Loucy (cell line): ENCODE measurements at regions not wholly inside any gene's neighbourhood (a gene's known extent, or its start where the extent isn't known, plus 50 kb on each side); places are given as distances from the start of the nearest gene placed in this dataset.

Source experiments
- H2AFZ ChIP-seq: fragments of 200-600 bp; sonication (generic); 2 replicates; pipeline ENCODE4 v1.6.0; 2016; ENCODE audit warnings: antibody characterized with exemption, mild to moderate bottlenecking, low read length, moderate library complexity
- H3F3A ChIP-seq: fragments of 200-600 bp; 2 replicates; pipeline ENCODE4 v1.6.0; 2016; ENCODE audit warnings: antibody characterized with exemption, low read depth, mild to moderate bottlenecking
- H3K27me3 ChIP-seq: fragments of 200-600 bp; sonication (generic); 2 replicates; pipeline ENCODE4 v1.6.1; 2014; ENCODE audit warnings: low read length, mild to moderate bottlenecking; ENCODE audit not compliant: insufficient read depth, poor library complexity, severe bottlenecking
- H3K36me3 ChIP-seq: fragments of 200-600 bp; sonication (generic); 2 replicates; pipeline ENCODE4 v1.6.1; 2016; ENCODE audit warnings: low read length; ENCODE audit not compliant: insufficient read depth
- H3K4me1 ChIP-seq: fragments of 200-600 bp; sonication (generic); 2 replicates; pipeline ENCODE4 v1.5.1; 2014; ENCODE audit warnings: low read length, mild to moderate bottlenecking; ENCODE audit not compliant: insufficient read depth, poor library complexity, severe bottlenecking
- H3K4me2 ChIP-seq: fragments of 200-600 bp; sonication (generic); 2 replicates; pipeline ENCODE4 v1.6.0; 2014; ENCODE audit warnings: antibody characterized with exemption, low read length, low read depth, mild to moderate bottlenecking; ENCODE audit not compliant: poor library complexity, severe bottlenecking
- H3K4me3 ChIP-seq: fragments of 200-600 bp; sonication (generic); 2 replicates; pipeline ENCODE4 v1.5.1; 2014; ENCODE audit warnings: low read length, mild to moderate bottlenecking, mixed read lengths; ENCODE audit not compliant: poor library complexity, severe bottlenecking
- H3K79me2 ChIP-seq: fragments of 200-600 bp; sonication (generic); 2 replicates; pipeline ENCODE4 v1.6.1; 2014; ENCODE audit warnings: low read length; ENCODE audit not compliant: insufficient read depth
- H3K9ac ChIP-seq: fragments of 200-600 bp; sonication (generic); 2 replicates; pipeline ENCODE4 v1.6.0; 2014; ENCODE audit warnings: mild to moderate bottlenecking, low read depth, low read length, moderate library complexity; ENCODE audit not compliant: poor library complexity, severe bottlenecking
- H3K9me2 ChIP-seq: fragments of 200-600 bp; sonication (generic); replicated peaks from 2 replicates; pipeline ENCODE4 v1.6.1; 2016; ENCODE audit warnings: low read depth, low read length, mixed read lengths
- H3K9me3 ChIP-seq: fragments of 200-600 bp; sonication (generic); 2 replicates; pipeline ENCODE4 v1.6.1; 2014; ENCODE audit warnings: mild to moderate bottlenecking, antibody characterized with exemption, low read length, low read depth; ENCODE audit not compliant: insufficient read depth
- H4K20me1 ChIP-seq: fragments of 200-600 bp; sonication (generic); 2 replicates; pipeline ENCODE4 v1.6.0; 2014; ENCODE audit warnings: antibody characterized with exemption, low read length, mild to moderate bottlenecking; ENCODE audit not compliant: insufficient read depth, poor library complexity, severe bottlenecking
- EZH2phosphoT487 ChIP-seq: fragments of 200-600 bp; IDR thresholded peaks from 2 replicates; pipeline ENCODE4 v1.6.1; 2018; ENCODE audit warnings: antibody characterized with exemption, mild to moderate bottlenecking, moderate library complexity, borderline replicate concordance
- TF ChIP-seq, protein P1 (sequence below): fragments of 200-600 bp; sonication (generic); conservative IDR thresholded peaks from 2 replicates; pipeline ENCODE4 v1.5.1; 2014; ENCODE audit warnings: mild to moderate bottlenecking, antibody characterized with exemption, low read length

DNA sequence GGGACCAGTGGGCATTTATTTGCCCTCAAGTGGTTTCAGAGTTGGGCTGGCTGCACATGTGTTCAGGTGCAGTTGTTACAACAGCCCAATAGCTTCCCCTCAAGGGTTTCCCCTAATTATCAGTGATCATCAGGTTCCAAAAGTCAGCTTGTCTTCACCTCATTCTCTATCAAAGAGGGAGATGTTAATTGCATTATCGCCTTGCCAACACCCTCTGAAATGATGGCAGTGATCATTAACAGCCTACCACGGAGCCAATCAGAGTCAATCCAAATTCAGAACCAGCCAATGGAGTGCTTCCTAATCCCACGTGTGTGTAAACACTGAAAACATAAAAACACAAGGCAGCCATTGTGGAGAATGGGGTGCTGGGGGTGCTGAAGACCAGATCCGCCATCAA lies 248.4 kb upstream of the ZNF507 start:
- Histone ChIP-seq H3K9me3 (peaks cover 6% of the 10 kb centered on the region; the same call in 1 of the 2 replicates), H3K4me1 (no peaks in the 10 kb centered on the region), H3K27me3 (no peaks in the 10 kb centered on the region), H3K4me2 (no peak overlapping the region), H3K9me2 (no peaks in the 10 kb centered on the region), H3K79me2 (no peaks in the 10 kb centered on the region), H3K36me3 (no peaks in the 10 kb centered on the region), H3K9ac (no peak overlapping the region), H2AFZ (no peak overlapping the region), H3F3A (no peaks in the 10 kb centered on the region), H4K20me1 (no peaks in the 10 kb centered on the region), H3K4me3 (no peak overlapping the region)
- no peak for TF ChIP-seq EZH2phosphoT487
- TF ChIP-seq, protein P1, sequence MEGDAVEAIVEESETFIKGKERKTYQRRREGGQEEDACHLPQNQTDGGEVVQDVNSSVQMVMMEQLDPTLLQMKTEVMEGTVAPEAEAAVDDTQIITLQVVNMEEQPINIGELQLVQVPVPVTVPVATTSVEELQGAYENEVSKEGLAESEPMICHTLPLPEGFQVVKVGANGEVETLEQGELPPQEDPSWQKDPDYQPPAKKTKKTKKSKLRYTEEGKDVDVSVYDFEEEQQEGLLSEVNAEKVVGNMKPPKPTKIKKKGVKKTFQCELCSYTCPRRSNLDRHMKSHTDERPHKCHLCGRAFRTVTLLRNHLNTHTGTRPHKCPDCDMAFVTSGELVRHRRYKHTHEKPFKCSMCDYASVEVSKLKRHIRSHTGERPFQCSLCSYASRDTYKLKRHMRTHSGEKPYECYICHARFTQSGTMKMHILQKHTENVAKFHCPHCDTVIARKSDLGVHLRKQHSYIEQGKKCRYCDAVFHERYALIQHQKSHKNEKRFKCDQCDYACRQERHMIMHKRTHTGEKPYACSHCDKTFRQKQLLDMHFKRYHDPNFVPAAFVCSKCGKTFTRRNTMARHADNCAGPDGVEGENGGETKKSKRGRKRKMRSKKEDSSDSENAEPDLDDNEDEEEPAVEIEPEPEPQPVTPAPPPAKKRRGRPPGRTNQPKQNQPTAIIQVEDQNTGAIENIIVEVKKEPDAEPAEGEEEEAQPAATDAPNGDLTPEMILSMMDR, result no peak

DNA sequence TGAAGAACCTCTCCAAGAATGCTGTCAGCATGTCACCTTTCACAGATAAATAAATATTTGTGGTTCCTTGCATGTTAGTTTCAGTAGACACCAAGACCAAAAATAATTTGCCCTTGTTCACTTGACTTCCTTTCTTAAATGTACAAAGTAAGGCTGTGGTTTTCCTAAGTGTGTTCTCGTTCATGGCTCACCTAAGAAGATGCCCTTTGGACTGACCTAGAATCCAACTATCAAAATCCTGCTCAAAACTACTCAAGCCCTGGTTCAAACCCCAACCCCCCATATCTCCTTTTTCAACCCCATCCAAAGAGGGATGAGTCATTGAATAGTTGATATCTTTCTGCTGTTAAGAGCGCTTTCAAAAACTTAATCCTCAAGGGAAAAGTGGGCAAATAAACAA lies 247.8 kb upstream of the ZNF507 start:
- Histone ChIP-seq H3F3A (no peaks in the 10 kb centered on the region), H4K20me1 (no peaks in the 10 kb centered on the region), H3K4me1 (no peaks in the 10 kb centered on the region), H3K27me3 (no peaks in the 10 kb centered on the region), H3K9me2 (no peaks in the 10 kb centered on the region), H3K4me2 (no peak overlapping the region), H3K9me3 (peaks cover 6% of the 10 kb centered on the region; the same call in 1 of the 2 replicates), H3K79me2 (no peaks in the 10 kb centered on the region), H3K9ac (no peak overlapping the region), H2AFZ (no peak overlapping the region), H3K36me3 (no peaks in the 10 kb centered on the region), H3K4me3 (no peak overlapping the region)
- no peak for TF ChIP-seq EZH2phosphoT487

DNA sequence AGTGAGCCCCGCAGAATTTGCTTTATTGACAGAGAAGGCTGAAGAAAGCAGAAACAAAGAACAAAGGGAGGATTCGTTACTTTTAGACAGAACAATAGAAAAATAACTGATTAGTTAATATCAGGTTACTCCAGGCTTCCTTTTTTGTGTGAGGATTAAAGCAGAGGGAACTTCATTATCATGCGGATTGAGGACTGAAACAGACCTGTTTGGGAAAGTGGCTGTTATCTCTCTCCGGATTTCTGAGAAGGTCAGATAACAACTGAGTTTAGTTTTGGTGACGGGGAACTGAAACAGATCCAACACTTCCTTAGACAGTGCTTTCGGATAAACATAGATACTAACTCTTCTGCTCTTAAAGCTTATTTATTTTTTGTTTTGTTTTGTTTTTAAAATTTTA lies 246.4 kb upstream of the ZNF507 start:
- Histone ChIP-seq H3K27me3 (no peaks in the 10 kb centered on the region), H4K20me1 (no peaks in the 10 kb centered on the region), H3K4me1 (no peaks in the 10 kb centered on the region), H3K36me3 (no peaks in the 10 kb centered on the region), H3K79me2 (no peaks in the 10 kb centered on the region), H3K9me2 (no peaks in the 10 kb centered on the region), H3K9ac (no peak overlapping the region), H3K4me2 (no peak overlapping the region), H3F3A (no peaks in the 10 kb centered on the region), H3K9me3 (peaks cover 6% of the 10 kb centered on the region; the same call in 1 of the 2 replicates), H2AFZ (no peak overlapping the region), H3K4me3 (no peak overlapping the region)
- TF ChIP-seq EZH2phosphoT487, result no peak
- TF ChIP-seq, protein P1, result no peak

DNA sequence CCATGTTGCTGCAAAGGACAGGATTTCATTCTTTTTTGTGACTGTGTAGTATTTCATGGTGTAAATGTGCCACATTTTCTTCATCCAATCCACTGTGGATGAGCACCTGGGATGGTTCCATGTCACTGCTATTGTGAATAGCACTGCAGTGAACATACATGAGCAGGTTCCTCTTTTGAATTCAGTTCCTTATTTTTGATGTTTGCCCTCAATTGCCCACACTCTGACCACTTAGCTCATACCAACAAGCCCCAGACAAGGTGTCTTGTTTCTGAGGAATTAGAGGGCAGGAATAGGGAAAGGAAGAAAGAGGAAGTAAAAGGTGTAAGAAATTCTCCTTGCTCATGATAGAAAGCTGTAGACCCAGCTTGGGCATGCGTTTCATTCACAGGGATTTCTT lies 244.2 kb upstream of the ZNF507 start:
- no peak for TF ChIP-seq EZH2phosphoT487
- TF ChIP-seq, protein P1, result no peak
- peaks cover 6% of the 10 kb centered on the region; the same call in 1 of the 2 replicates for H3K9me3 ChIP-seq
- no peak overlapping the region for H3K9ac ChIP-seq
- H3K4me2 ChIP-seq, result no peak overlapping the region
- H3K9me2 ChIP-seq, result no peaks in the 10 kb centered on the region
- no peaks in the 10 kb centered on the region for H3K36me3 ChIP-seq
- H3K79me2 ChIP-seq, result no peaks in the 10 kb centered on the region
- H4K20me1 ChIP-seq, result no peaks in the 10 kb centered on the region
- H3K4me1 ChIP-seq, result no peaks in the 10 kb centered on the region
- no peak overlapping the region for H2AFZ ChIP-seq
- no peaks in the 10 kb centered on the region for H3F3A ChIP-seq
- H3K27me3 ChIP-seq, result no peaks in the 10 kb centered on the region
- no peak overlapping the region for H3K4me3 ChIP-seq
